ENCODE measurements at regions not wholly inside any gene's neighbourhood (a gene's known extent, or its start where the extent isn't known, plus 50 kb on each side); places are given as distances from the start of the nearest gene placed in this dataset.

- Histone ChIP-seq H3K36me3 (ENCODE audit: control insufficient read depth in 2 of 2, insufficient read depth in 1 of 2, low read length in 2 of 2) (no peaks in the 10 kb centered on the region), H3K27ac (ENCODE audit: extremely low read depth, low read depth, low read length) (no peak overlapping the region), H3K9me3 (ENCODE audit: control insufficient read depth, insufficient read depth, low read depth, low read length) (no peaks in the 10 kb centered on the region), H3K4me3 (ENCODE audit: low read depth, low read length) (no peak overlapping the region), H3K4me1 (ENCODE audit: control insufficient read depth, insufficient read depth, low read length) (no peaks in the 10 kb centered on the region)
- POLR2A ChIA-PET, result no interaction called here
- CTCF ChIA-PET, result interaction anchor here (0.7 kb wide), 1 partner anchor 41 kb away, joined by 4 read pairs; no protein-coding TSS in a partner anchor
- no peak for TF ChIP-seq ZNF19 (tag by site-specific recombination; IDR thresholded peaks at IDR 0.05; ENCODE audit: low read depth)
- TF ChIP-seq ZNF561 (tag by site-specific recombination; IDR thresholded peaks at IDR 0.05; ENCODE audit: borderline replicate concordance), result no peak
- no peak for TF ChIP-seq ZNF366 (tag by site-specific recombination; conservative IDR thresholded peaks at IDR 0.05)
These were observed 1097.4 kb downstream of the VRK1 start for GRCh38 chr14:97894552-97894951.

- Histone ChIP-seq H3K9me3 (ENCODE audit: control insufficient read depth, insufficient read depth, low read depth, low read length) (no peaks in the 10 kb centered on the region), H3K36me3 (ENCODE audit: control insufficient read depth in 2 of 2, insufficient read depth in 1 of 2, low read length in 2 of 2) (no peaks in the 10 kb centered on the region), H3K4me3 (ENCODE audit: low read depth, low read length) (no peak overlapping the region), H3K4me1 (ENCODE audit: control insufficient read depth, insufficient read depth, low read length) (no peaks in the 10 kb centered on the region), H3K27ac (ENCODE audit: extremely low read depth, low read depth, low read length) (no peak overlapping the region)
- TF ChIP-seq ZNF639 (tag by site-specific recombination; IDR thresholded peaks at IDR 0.05), result no peak
- no peak for TF ChIP-seq ZNF2 (tag by site-specific recombination; IDR thresholded peaks at IDR 0.05)
- no peak for TF ChIP-seq GLI2 (tag by site-specific recombination; IDR thresholded peaks at IDR 0.05; ENCODE audit: borderline replicate concordance, low read depth)
- TF ChIP-seq ZNF121 (tag by site-specific recombination; IDR thresholded peaks at IDR 0.05), result no peak
- TF ChIP-seq SCRT1 (tag by site-specific recombination; IDR thresholded peaks at IDR 0.05; ENCODE audit: borderline replicate concordance), result no peak
- no peak for TF ChIP-seq ZNF544 (tag by site-specific recombination; IDR thresholded peaks at IDR 0.05)
- no peak for TF ChIP-seq ZNF529 (tag by site-specific recombination; IDR thresholded peaks at IDR 0.05; ENCODE audit: insufficient replicate concordance)
- TF ChIP-seq ZBTB44 (tag by site-specific recombination; IDR thresholded peaks at IDR 0.05), result no peak
- ChIA-PET CTCF (no interaction called here), POLR2A (no interaction called here)
These were observed 1103.1 kb downstream of the VRK1 start for GRCh38 chr14:97900196-97900854.

- POLR2A ChIA-PET, result no interaction called here
- Histone ChIP-seq H3K4me1 (ENCODE audit: control insufficient read depth, insufficient read depth, low read length) (no peaks in the 10 kb centered on the region), H3K9me3 (ENCODE audit: control insufficient read depth, insufficient read depth, low read depth, low read length) (no peaks in the 10 kb centered on the region), H3K27ac (ENCODE audit: extremely low read depth, low read depth, low read length) (no peak overlapping the region), H3K36me3 (ENCODE audit: control insufficient read depth in 2 of 2, insufficient read depth in 1 of 2, low read length in 2 of 2) (no peaks in the 10 kb centered on the region), H3K4me3 (ENCODE audit: low read depth, low read length) (no peak overlapping the region)
- CTCF ChIA-PET, result interaction anchor here (0.7 kb wide), 1 partner anchor 800 kb away, joined by 3 read pairs; no protein-coding TSS in a partner anchor
- no peak for TF ChIP-seq MZF1 (tag by site-specific recombination; IDR thresholded peaks at IDR 0.05; ENCODE audit: borderline replicate concordance)
- no peak for TF ChIP-seq HOXC10 (CRISPR knock-in tag; IDR thresholded peaks at IDR 0.05)
- TF ChIP-seq ZNF518A (tag by site-specific recombination; conservative IDR thresholded peaks at IDR 0.05; ENCODE audit: low read depth), result no peak
- no peak for TF ChIP-seq ZBTB10 (tag by site-specific recombination; IDR thresholded peaks at IDR 0.05)
- TF ChIP-seq ZNF148 (tag by site-specific recombination; IDR thresholded peaks at IDR 0.05; ENCODE audit: borderline replicate concordance), result no peak
These were observed 1105.4 kb downstream of the VRK1 start for GRCh38 chr14:97902630-97903029.
